ENCODE measurements at regions not wholly inside any gene's neighbourhood (a gene's known extent, or its start where the extent isn't known, plus 50 kb on each side); places are given as distances from the start of the nearest gene placed in this dataset.

DNA sequence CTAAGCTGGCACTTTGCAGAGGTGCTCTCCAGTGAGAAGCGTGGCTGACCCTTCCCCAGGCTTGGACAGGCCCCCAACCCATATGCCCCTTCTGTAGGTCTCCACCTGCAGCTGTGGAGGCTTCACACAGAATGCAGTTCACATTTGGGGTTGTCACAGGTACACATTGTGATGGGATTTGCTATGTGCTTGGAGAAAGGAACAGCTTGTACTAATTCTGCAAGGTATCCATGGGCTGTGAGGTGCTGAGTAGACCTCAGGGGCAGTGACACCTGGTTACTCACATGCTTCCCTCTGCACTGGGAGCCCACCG lies 188.9 kb downstream of the CXCL12 start:
- Mint-ChIP-seq H3K9me3 (no peaks in the 10 kb centered on the region), H3K4me3 (no peak overlapping the region), H3K36me3 (ENCODE audit: low read depth) (no peaks in the 10 kb centered on the region), H3K27ac (no peak overlapping the region), H3K27me3 (ENCODE audit: low read depth) (no peaks in the 10 kb centered on the region), H3K4me1 (ENCODE audit: low read depth) (no peaks in the 10 kb centered on the region)

GRCh38 chr10:44195112-44196007 lies 189.5 kb downstream of the CXCL12 start:
- Mint-ChIP-seq H3K4me1 (ENCODE audit: low read depth) (no peaks in the 10 kb centered on the region), H3K36me3 (ENCODE audit: low read depth) (no peaks in the 10 kb centered on the region), H3K27ac (no peak overlapping the region), H3K27me3 (ENCODE audit: low read depth) (no peaks in the 10 kb centered on the region), H3K9me3 (no peaks in the 10 kb centered on the region), H3K4me3 (no peak overlapping the region)

DNA sequence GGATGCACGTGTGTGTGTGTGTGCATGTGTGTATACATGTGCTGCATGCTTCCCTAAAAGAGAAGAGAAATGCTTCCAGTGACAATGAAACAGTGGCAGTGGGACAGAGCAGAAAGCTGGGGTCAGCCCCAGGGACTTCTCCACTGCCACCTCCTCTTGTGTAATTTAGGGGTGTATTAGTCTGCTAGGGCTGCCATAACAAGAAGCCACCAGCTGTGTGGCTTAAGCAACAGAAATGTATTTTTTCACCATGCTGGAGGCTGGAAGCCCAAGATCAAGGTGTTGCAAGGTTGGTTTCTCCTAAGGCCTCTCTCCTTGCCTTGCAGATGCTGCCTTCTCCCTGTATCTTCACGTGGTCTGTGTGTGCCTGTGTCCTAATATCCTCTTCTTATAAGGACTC lies 190.5 kb downstream of the CXCL12 start:
- no peak overlapping the region for H3K27ac Mint-ChIP-seq
- H3K4me3 Mint-ChIP-seq, result no peak overlapping the region
- H3K36me3 Mint-ChIP-seq (ENCODE audit: low read depth), result no peaks in the 10 kb centered on the region
- no peaks in the 10 kb centered on the region for H3K4me1 Mint-ChIP-seq (ENCODE audit: low read depth)
- no peaks in the 10 kb centered on the region for H3K9me3 Mint-ChIP-seq
- H3K27me3 Mint-ChIP-seq (ENCODE audit: low read depth), result no peaks in the 10 kb centered on the region

- no peaks in the 10 kb centered on the region for H3K4me1 Mint-ChIP-seq (ENCODE audit: low read depth)
- H3K27me3 Mint-ChIP-seq (ENCODE audit: low read depth), result no peaks in the 10 kb centered on the region
- no peak overlapping the region for H3K27ac Mint-ChIP-seq
- no peaks in the 10 kb centered on the region for H3K9me3 Mint-ChIP-seq
- H3K36me3 Mint-ChIP-seq (ENCODE audit: low read depth), result no peaks in the 10 kb centered on the region
- H3K4me3 Mint-ChIP-seq, result no peak overlapping the region
Observed at GRCh38 chr10:44193567-44194220, 191.2 kb downstream of the CXCL12 start.

- H3K27me3 Mint-ChIP-seq (ENCODE audit: low read depth), result no peaks in the 10 kb centered on the region
- no peaks in the 10 kb centered on the region for H3K36me3 Mint-ChIP-seq (ENCODE audit: low read depth)
- H3K9me3 Mint-ChIP-seq, result no peaks in the 10 kb centered on the region
- H3K4me1 Mint-ChIP-seq (ENCODE audit: low read depth), result no peaks in the 10 kb centered on the region
- H3K27ac Mint-ChIP-seq, result no peak overlapping the region
- no peak overlapping the region for H3K4me3 Mint-ChIP-seq
Observed at GRCh38 chr10:44193166-44193565, 191.7 kb downstream of the CXCL12 start.

GRCh38 chr10:44192435-44192834 lies 192.5 kb downstream of the CXCL12 start:
- H3K36me3 Mint-ChIP-seq (ENCODE audit: low read depth), result no peaks in the 10 kb centered on the region
- H3K27ac Mint-ChIP-seq, result no peak overlapping the region
- no peaks in the 10 kb centered on the region for H3K27me3 Mint-ChIP-seq (ENCODE audit: low read depth)
- no peaks in the 10 kb centered on the region for H3K9me3 Mint-ChIP-seq
- H3K4me3 Mint-ChIP-seq, result no peak overlapping the region
- H3K4me1 Mint-ChIP-seq (ENCODE audit: low read depth), result no peaks in the 10 kb centered on the region

DNA sequence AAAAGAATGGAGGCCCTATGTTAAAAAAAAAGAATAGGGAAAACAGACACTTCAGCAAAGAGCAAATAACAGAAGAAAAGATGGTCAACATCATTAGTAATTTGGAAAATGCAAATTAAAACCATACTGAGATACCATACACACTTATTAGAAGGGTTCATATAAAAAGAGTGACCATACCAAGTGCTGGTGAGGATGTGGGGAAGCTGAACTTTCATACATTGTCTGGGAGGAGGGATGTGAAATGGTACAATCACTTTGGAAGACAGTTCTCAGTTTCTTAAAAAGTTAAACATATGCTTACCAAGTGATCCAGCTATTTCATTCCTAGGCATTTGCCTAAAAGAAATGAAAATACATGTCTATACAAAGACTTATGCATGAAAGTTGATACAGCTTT lies 194.4 kb downstream of the CXCL12 start:
- H3K4me1 Mint-ChIP-seq (ENCODE audit: low read depth), result no peaks in the 10 kb centered on the region
- no peak overlapping the region for H3K4me3 Mint-ChIP-seq

GRCh38 chr10:44186821-44187220 lies 198.1 kb downstream of the CXCL12 start:
- Mint-ChIP-seq H3K4me3 (no peak overlapping the region), H3K27ac (no peak overlapping the region), H3K36me3 (ENCODE audit: low read depth) (no peaks in the 10 kb centered on the region), H3K27me3 (ENCODE audit: low read depth) (no peaks in the 10 kb centered on the region), H3K4me1 (ENCODE audit: low read depth) (no peaks in the 10 kb centered on the region), H3K9me3 (no peaks in the 10 kb centered on the region)

More for the DNA sequence above, 194.4 kb downstream of the CXCL12 start:
- H3K27ac Mint-ChIP-seq, result no peak overlapping the region
- H3K27me3 Mint-ChIP-seq (ENCODE audit: low read depth), result no peaks in the 10 kb centered on the region
- H3K9me3 Mint-ChIP-seq, result no peaks in the 10 kb centered on the region
- no peaks in the 10 kb centered on the region for H3K36me3 Mint-ChIP-seq (ENCODE audit: low read depth)

- H3K9me3 Mint-ChIP-seq, result no peaks in the 10 kb centered on the region
- no peaks in the 10 kb centered on the region for H3K4me1 Mint-ChIP-seq (ENCODE audit: low read depth)
- H3K4me3 Mint-ChIP-seq, result no peak overlapping the region
- no peaks in the 10 kb centered on the region for H3K27me3 Mint-ChIP-seq (ENCODE audit: low read depth)
- H3K36me3 Mint-ChIP-seq (ENCODE audit: low read depth), result no peaks in the 10 kb centered on the region
- H3K27ac Mint-ChIP-seq, result no peak overlapping the region
Observed at GRCh38 chr10:44186150-44186549, 198.7 kb downstream of the CXCL12 start.

DNA sequence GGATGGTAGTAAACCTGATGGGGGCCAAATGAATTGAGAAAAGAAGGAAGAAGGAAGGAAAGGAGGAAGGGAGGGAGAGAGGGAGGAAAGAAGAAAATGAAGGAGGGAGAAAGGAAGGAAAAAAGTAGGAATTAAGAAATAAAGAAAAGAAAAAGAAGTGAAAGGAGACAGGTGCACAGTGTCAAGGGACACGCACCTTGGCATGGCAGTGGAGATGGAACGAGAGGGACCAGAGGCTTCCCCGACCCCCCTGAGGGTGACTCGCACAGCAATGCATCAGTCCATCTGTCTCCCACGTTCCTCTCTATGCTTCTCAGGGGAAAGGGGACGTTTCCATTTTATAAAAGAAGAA lies 199.6 kb downstream of the CXCL12 start:
- no peaks in the 10 kb centered on the region for H3K4me1 Mint-ChIP-seq (ENCODE audit: low read depth)
- no peaks in the 10 kb centered on the region for H3K36me3 Mint-ChIP-seq (ENCODE audit: low read depth)
- H3K27ac Mint-ChIP-seq, result no peak overlapping the region
- no peaks in the 10 kb centered on the region for H3K27me3 Mint-ChIP-seq (ENCODE audit: low read depth)
- no peaks in the 10 kb centered on the region for H3K9me3 Mint-ChIP-seq
- H3K4me3 Mint-ChIP-seq, result no peak overlapping the region

DNA sequence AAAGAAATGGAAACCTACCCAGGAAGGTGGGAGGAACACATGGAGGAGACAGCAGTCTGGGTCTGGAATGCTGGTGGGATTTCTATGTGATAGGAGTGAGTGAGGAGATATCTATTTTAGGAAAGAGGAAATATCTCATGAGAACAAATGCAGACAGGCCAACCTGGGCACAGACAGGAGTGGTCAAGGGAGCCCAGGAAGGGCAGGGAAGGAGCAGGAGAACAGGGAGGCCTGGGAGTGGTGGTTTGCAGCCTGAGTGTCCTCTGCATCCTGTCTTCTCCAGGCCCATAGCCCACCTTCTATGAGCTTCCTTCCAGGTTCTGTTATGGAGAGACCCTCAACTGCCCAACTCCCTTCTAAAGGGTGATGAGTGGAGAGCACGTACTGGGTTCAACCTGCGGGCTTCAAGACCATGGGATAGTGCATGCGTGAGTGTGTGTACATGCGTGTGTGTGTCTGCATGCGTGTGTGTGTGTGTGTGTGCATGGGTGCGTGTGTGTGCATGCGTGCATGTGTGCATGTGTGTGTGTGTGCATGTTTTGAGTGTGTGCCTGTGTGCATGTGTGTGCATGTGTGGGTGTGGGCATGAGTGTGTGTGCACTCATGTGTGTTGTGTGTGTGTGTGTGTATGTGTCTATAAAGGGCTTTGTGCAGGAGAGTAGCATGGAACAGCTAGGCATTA lies 200.1 kb downstream of the CXCL12 start:
- Mint-ChIP-seq H3K4me3 (no peak overlapping the region), H3K4me1 (ENCODE audit: low read depth) (no peaks in the 10 kb centered on the region)

DNA sequence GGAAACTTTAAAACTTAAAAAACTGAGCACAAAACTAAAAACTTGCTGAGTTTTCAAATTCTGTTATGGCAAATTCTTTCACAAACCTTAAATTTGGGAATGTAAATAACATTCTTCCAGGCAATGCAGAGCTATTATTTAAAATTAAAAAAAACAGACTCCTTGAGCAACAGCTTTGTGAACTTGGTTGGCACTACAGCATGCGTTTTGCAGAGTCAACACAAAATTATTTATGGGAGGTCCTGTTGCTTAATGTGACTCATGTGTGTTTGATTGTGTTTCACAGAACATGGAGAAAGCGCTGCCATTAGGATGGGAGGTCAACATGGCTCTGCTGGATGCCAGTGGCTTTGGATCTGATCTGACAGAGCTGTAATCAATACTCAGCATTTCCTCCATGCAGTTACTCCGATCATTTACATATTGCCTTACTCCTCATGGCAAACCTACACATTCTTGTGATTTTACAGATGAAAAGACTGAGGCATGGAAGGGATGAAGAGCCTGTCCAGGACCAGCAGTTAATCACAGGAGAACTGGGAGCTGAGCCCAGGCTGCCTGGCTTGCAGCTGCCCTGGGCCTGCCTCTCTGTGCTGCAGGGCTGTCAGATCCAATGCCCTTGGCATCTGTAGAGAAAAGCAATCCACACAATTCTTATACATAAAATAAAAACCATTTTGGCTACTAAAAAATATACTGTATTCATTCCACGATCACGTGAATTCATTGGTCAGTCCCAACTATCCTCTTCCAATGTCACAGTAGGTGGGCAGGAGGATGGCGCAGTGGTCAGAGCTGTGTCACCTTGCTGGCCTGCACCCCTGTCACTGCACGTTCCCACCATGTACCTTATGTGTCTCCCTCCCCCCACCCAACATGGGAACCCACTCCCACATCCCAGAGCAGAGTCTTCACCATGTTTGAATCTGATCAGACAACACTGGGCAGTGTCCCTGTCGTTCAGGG lies 200.9 kb downstream of the CXCL12 start:
- Mint-ChIP-seq H3K4me1 (ENCODE audit: low read depth) (no peaks in the 10 kb centered on the region), H3K9me3 (no peaks in the 10 kb centered on the region), H3K27me3 (ENCODE audit: low read depth) (no peaks in the 10 kb centered on the region), H3K4me3 (no peak overlapping the region), H3K36me3 (ENCODE audit: low read depth) (no peaks in the 10 kb centered on the region), H3K27ac (no peak overlapping the region)

More for the DNA sequence above, 200.1 kb downstream of the CXCL12 start:
- Mint-ChIP-seq H3K27me3 (ENCODE audit: low read depth) (no peaks in the 10 kb centered on the region), H3K27ac (no peak overlapping the region), H3K36me3 (ENCODE audit: low read depth) (no peaks in the 10 kb centered on the region), H3K9me3 (no peaks in the 10 kb centered on the region)

DNA sequence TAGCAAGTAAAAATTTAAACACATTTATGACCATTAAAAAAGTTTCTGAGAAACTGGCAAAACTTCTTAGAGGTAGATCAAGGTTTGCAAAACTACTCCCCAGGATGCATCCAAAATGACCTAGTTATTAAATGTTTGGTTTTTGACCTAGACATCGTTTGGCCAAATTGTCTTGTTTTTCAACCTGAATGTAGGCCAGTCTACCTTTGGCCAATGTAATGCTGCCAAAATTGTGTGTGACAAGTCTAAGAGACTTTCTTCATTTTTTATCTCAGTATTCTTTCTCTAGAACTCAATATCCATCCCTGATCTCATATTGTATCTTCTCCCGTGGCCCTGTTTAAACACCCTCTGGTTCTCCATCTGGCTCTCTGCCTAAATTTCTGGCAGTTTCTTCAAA lies 202.0 kb downstream of the CXCL12 start:
- H3K9me3 Mint-ChIP-seq, result no peaks in the 10 kb centered on the region
- no peak overlapping the region for H3K27ac Mint-ChIP-seq

More for the DNA sequence above, 202.0 kb downstream of the CXCL12 start:
- Mint-ChIP-seq H3K4me3 (no peak overlapping the region), H3K36me3 (ENCODE audit: low read depth) (no peaks in the 10 kb centered on the region), H3K4me1 (ENCODE audit: low read depth) (no peaks in the 10 kb centered on the region), H3K27me3 (ENCODE audit: low read depth) (no peaks in the 10 kb centered on the region)
